Femur (tissue), 1 donor: ENCODE measurements at regions not wholly inside any gene's neighbourhood (a gene's known extent, or its start where the extent isn't known, plus 50 kb on each side); places are given as distances from the start of the nearest gene placed in this dataset.
"Not testable (repeated sequence)": the region's sequence is repeated elsewhere in the genome, so short reads cannot be mapped to it uniquely, and the experiment has no call there.

Experiments
- DNase-seq: peaks from one replicate; pipeline ENCODE4 v3.0.0-alpha.2; 2017

DNA sequence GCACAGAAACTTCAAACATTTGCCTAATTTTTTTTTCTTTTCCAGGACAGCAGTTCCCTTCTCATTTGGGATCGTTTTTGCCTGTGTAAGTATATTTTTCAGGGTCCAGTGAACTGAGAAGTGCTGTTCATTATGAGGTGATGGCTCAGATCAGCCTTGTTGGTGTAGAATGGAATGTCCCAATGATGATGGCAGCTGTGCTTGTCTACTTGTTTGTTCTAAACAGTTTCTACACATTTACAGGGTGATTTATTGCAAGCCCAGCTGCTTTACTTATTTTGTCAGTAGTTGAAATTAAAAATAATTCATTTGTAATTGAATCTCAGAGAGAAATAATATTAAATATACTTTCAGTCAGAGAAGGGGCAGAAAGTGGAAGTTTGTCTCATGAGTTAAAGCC lies 337.6 kb upstream of the SEMA6A start:
- no peak for DNase-seq

DNA sequence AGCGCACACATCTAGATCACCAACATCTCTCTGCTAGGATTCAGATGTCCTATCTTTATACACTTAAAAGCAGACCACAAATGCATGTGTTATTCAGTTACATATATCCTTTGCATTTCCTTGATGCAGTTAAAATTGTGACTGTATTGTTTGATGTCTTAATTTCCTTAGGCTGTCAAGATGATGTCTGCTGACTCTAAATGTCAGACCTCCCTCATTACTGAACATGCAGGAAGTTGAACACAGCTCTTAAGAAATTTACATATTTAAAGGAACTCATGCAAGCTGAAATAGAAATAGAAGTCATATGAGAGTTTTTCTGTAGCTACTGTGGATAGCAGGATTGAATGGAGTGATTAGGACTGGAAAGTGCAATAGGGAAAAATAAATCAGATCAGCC lies 336.5 kb upstream of the SEMA6A start:
- DNase-seq: no peak

DNA sequence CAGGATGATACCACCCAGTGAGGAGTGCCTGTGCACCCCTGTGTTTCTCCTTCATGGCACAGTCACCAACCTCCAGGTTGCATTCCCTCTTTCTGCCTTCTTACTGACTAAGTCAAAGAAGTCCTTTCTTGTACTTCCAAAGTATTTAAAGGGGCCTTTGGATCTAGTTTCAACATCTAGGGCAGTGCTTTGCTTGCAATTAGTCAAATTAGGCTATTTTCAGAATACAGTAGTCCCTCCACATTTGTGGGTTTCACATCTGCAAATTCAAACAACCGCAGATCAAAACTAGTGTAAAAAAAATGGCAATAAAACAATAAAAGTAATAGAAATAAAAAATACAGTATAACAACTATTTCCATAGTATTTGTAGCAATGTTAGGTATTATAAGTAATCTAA lies 333.9 kb upstream of the SEMA6A start:
- no peak for DNase-seq

DNA sequence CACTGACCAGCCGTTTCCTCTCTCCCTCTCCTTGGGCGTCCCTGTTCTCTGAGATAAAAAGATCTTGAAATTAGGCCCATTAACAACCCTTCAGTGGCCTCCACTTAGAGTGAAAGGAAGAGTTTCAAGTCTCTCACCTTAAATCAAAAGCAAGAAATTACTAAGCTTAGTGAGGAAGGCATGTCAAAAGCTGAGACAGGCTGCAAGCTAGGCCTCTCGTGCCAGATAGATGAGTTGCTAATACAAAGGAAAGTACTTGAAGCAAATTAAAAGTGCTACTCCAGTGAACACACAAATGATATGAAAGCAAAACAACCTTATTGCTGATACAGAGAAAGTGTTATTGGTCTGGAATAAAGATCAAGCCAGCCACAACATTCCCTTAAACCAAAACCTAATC lies 331.3 kb upstream of the SEMA6A start:
- DNase-seq: no peak

DNA sequence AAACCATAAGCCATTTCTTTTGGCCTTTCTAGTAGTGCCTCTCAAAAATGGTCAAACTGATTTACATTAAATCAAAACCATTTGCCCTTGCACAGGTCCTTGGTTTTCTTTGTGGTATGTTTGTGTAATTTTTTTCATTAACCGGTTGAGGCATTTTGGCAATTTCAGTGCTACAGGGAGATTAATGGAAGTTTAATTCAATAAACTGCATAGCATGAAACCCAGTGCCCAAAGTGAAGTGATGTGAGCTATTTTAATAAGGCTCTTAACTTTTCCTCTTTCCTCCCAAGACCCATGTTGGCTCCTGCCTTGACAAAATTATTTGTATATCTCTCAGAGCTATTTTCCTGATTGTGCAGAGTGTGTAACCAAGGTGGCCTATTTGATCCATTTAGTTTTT lies 326.2 kb upstream of the SEMA6A start:
- no peak for DNase-seq

DNA sequence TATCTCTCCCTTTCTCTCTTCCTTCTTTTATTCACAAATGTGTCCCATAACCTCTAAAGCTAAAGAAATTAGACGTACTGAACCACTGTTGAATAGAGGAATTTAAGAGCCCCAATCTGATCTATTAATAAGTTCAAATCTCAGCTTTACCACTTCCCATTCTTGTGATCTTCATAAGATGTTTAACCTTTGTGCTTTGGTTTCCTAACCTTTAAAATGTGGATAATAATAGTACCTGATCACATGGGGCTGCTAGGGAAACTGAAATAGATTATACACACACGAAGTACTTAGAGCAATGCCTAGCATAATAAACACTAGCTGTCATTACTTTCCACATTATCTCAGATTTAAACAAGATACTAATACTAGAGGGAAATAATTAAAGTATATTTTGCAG lies 324.3 kb upstream of the SEMA6A start:
- no peak for DNase-seq

DNA sequence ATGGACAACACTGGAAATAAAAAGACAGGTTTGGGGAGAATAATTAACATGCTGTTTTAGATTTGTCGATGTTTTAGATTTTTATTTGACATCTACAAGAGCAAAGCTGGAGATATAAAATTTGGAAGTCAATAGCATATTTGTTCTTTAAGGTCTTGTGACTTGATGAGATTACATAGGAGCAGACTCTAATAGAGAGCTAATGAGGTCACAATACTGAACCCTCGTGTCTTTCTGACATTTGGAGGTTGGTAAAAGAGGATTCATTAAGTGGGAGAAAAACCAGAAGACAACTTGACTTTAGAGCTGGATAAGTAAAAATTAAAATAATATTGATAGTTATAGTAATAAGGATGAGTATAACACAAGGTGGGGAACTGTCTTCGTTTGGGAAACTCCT lies 322.7 kb upstream of the SEMA6A start:
- no peak for DNase-seq

DNA sequence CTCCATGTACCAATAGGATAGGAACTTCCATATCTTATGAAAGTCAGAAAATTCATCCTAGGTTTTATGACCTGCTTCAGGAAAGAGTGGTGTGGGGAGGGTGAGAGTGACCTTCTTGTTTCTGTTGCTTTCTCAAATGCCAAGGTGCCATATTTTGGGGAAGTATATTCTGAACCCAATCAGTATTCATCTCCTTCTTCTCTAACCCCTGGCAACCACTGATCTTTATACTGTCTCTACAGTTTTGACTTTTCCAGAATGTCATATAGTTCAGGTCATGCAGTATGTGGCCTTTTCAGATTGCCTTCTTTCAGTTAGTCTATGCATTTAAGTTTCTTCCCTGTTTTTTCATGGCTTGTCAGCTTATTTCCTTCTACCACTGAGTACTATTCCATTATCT lies 321.4 kb upstream of the SEMA6A start:
- no peak for DNase-seq

DNA sequence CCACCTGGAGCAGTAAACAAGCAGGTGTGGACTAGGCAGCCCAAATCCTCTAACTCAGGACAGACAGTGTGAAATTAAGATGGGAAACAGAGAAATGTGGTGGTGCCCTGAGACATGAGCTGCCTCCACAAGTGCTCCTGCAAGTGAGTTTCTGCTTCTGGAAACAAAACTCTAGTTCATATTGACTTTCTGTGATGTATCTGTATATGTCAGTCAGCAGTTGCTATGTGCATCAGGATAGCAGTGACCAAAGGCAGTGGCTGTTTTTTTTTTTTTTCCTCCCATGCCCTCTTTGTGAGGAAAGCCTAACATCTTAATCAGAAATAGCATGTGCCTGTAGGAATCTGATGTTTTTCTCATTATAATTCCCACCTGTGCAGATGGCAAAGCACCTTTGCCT lies 318.4 kb upstream of the SEMA6A start:
- DNase-seq: no peak

DNA sequence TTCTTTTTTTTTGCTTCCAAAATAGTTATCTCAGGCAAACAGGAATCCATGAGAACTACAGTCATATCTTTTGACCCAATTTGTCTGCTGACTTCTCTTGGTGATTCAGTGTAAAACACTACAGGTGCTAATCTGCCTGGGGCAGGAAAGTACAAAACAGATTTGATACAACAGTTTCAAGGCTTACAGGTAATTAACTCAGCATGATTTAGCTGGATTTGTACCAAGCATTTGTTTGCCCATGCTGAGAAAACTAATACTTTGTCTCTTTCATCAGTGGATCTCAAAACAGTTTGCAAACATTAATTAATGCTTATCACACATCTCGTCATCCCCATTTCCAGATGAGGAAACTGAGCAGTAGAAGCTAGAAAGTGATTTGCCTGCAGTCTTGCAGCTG lies 312.5 kb upstream of the SEMA6A start:
- no peak for DNase-seq

DNA sequence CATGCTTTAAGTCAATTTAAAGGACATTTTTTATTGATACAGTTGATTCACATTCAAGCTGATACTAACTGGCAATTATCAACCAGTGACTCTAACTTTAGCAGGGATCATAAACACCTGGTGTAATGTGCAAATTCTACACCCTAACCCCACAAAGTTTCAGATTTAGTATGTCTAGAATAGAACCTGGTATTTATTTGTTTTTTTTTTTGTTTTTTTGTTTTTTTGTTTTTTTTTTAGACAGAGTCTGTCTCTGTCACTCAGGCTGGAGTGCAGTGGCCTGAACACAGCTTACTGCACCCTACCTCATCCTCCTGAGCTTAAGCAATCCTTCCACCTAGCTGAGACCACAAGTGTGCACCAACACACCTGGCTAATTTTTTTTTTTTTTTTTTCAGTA lies 311.2 kb upstream of the SEMA6A start:
- no peak for DNase-seq

DNA sequence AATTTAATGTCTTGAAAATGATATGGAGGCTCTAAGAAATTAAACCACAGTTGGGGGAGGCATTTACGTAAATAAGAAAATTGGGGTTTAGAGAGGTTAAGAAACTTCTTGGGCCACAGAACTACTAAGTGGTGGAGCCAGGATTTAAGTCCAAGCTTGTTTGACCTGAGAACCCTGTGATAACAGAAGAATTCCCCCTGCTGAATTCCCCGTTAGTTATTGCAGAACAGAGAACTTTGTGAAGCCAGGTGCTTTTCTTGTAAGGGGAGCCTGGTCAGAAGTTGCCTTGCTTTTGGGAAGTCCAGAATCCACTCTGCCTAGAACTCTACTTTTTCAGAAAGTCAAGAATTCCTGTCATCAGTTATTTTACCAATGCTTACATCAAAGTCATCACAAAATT lies 309.3 kb upstream of the SEMA6A start:
- DNase-seq: no peak

DNA sequence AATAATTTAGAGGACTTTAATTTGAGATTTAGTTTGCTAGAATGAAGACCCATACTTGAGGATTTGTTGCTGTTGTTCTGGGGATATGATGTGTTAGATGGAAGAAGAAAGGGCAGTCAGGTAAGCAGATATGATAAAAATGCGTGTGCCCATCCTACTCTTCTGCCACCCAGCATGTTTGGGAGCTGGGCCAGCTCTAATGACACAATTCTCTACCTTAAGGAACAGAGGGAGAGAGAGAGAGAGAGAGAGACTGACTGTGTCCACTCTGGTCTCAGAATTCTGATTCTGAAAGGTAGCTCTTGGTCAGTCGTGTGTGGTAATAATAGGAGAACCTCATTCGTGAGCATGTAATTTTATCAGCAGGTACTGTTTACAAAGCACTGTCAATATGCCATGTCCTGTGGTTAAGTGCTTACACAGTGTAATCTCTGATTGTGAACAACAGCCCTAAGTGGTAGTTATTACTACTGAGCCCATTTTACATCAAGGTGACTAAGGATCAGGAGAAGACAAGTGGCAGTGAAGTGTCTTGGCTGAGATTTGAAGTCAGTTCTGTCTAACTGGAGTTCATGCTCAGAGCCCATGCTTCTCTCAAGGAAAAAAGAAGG lies 307.4 kb upstream of the SEMA6A start:
- no peak for DNase-seq

DNA sequence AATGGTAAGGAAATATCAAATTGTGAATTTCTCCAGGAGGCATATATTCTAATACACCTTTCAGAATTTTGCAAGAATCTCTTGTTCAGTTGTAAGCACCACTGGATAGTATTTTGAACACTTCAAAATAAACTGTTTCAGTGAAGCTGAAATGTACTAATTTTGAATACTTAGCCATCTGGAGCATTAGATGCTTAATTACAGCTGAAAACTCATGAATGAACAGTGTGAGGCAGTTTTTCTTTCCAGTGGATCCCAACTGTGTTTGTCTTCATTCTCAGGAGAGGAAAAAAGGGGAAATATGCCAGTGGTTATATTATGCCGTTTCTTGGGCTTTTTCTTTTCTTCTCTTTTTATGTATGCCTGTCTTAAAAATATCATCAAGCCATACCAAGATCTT lies 306.0 kb upstream of the SEMA6A start:
- no peak for DNase-seq

DNA sequence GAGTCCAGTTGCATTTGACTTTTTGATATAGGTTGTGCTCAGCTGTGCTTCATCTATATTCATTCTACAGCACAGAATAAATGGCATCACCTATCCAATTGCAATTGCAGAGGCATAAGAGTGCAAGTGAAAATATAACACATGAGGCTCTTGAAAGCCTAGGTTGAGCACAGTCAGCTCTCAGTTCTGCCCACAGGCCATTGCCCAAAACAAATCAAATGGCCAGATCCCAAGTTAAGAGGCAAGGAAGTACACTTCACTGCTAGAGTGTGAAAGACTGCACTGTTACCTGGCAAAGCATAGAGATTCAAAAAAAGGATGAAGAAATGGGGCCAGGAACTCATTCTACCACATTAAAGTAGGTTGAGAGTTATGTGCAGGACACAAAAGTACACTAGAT lies 305.5 kb upstream of the SEMA6A start:
- DNase-seq: no peak

DNA sequence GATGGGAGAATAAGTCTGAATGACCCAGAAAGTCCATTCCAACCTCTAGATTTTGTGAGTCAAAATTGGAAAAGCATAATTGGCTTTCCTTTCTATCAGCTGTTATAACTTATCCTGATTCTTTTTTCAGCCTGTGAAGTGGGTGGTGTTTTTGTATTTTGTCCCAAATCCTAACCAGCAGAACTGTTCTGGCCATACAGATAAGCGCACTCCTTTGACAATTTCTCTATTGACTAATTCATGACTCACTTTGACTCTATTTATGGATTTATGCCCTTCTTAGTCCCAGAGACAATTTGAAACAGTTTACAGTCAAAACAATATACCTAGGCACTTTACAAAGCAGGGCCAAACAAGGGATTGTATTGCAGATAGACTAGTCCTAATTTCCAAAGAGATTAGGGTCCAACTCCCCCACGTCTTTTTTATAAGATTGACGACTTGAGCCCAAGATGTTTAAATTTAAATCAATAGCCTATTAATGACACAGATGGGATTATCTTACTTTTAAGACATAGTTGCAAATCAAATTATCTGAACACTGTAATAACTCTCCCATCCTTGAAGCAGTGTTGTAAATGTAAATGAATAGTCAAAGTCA lies 301.7 kb upstream of the SEMA6A start:
- no peak for DNase-seq

DNA sequence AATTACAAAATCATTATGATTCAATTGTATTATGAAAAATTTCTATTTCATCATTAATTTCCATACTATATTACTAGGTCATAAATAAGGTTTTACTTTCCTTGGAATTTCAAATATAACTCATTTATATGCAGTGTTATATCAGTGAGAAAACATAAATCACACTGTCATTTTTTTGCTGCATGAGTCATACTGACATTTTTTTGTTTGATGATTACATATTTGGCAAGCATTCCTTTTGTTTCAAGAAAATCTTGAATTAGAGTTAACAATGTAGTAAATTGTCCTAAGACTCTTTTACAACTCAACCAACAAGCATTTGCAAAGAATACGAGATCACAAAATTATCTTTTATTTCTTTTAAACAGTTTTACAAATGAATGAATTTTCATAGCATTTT lies 298.4 kb upstream of the SEMA6A start:
- DNase-seq: no peak

DNA sequence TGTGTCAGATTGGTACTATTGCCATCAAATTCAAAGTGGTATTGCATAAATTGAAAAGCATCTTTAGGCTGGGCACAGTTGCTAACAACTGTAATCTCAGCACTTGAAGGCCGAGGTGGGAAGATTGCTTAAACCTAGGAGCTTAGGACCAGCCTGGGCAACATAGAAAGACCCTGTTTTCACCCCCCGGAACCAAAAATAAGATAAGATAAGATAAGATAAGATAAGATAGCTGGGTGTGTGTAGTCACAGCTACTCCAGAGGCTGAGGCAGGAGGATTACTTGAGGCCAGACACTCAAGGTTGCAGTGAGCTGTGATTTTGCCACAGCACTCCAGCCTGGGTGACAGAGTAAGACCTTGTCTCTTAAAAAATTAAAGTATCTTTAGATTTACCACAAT lies 297.9 kb upstream of the SEMA6A start:
- DNase-seq: no peak

DNA sequence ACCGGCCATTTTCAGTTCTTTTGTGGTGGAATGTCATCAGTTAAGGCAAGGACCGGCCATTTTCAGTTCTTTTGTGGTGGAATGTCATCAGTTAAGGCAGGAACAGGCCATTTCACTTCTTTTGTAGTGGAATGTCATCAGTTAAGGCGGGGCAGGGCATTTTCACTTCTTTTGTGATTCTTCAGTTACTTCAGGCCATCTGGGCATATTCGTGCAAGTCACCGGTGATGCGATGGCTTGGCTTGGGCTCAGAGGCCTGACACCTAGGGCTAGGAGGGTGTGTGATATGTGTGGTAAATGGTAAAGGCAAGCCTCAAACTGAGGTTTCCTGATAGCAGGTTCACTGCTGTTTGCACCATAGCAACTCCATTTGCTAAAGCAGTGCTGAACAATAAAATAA lies 293.2 kb upstream of the SEMA6A start:
- not testable (repeated sequence) for DNase-seq

DNA sequence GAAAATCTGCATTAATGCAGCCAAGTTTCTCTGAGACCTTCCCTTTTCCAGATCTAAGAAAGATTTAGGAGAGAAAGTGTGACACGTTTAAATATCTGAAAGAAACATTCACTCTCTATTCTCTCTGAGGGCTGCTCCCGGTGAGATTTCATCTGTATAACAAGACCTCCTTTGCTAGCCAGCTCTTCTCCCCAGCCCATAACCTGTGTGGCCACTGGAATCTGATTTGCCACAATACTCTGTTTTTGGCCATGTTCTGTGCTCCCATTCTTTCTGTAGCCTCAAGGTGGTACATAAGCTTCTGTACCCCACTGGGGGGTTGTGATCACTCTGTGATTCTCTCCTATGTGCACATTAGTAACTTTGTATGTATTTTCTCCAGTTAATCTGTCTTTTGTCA lies 291.0 kb upstream of the SEMA6A start:
- DNase-seq: no peak

DNA sequence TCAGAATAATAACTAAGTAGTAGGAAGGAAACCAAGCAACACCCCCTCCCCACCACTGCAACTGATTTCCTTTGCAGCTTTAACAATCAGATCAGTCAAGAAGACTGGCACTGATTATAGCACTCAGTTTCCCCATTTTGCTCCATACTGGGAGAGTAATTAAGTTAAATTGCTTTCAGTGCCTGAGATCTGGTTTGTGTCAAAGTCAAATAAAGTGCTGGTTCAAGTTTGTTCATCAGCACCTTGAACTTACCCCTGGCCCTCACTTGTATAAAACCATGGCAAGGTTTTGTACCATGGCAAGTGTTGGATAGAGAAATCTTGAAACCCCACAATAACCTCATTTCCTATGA lies 290.2 kb upstream of the SEMA6A start:
- DNase-seq: no peak

DNA sequence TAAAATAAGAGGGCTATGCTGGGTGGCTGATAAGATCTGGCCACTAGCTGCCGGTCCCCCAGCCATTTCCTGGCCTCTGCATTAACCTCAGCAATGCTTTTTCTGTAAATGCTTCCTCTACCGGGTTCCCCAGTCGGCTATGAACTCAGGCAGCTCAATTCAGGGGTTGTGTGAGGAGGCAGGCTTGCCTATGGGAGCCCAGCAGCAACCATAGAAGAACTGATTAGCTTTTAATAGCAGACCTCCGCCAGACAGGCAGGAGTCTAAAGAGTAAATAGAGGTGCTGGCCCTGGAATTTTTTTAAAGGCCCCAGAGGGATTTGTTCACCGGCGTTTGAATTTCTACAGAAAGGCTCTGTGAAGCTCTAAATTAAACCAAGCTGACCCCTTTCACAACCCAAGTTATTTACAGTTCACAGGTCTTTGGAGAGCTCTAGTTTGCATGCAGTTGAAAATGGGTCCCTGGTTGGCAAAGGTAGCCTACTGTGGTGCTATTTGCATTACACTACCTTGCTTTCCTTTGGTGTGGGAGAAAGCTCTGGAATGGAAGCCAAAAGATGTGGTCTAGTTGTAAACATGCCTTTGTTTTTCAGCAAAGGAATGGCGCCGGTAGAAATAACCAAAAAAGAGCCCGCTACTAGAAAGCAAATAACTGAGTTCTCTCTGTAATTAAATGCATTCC lies 289.7 kb upstream of the SEMA6A start:
- DNase-seq: peak; percentile 18

DNA sequence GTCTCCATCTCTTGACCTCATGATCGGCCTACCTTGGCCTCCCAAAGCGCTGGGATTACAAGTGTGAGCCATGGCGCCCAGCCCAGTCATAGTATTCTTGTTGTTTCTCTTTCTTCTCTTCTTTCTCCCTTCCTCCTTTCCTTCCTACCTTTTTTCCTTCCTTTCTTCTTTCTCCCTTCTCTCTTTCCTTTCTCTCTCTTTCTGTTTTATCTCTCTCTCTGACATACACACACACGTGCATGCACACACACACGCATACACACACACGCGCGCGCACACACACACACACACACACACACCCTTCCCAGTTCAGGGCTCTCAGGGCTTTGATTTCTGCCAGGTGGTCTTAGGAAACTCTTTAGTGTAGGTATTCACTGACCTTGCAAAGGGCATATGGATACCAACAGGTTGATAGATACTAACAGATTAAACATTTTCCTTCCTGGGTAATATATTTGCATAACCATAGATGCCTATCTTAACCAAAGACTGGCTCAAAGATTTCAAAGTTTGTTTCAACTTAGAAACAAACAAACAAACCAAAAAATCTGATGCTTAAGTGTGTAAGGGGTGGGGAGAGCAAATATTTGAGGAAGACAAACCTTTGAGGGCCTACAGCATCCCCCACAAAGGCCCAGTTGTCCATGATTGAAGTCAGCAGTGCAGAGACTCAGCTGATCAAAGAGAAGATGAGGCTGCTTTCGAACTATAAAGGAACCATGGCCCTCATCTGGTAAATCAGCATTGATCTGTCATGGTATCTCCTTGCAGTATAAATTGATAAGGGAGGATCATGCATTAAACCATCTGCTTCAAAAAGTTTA lies 288.2 kb upstream of the SEMA6A start:
- no peak for DNase-seq

DNA sequence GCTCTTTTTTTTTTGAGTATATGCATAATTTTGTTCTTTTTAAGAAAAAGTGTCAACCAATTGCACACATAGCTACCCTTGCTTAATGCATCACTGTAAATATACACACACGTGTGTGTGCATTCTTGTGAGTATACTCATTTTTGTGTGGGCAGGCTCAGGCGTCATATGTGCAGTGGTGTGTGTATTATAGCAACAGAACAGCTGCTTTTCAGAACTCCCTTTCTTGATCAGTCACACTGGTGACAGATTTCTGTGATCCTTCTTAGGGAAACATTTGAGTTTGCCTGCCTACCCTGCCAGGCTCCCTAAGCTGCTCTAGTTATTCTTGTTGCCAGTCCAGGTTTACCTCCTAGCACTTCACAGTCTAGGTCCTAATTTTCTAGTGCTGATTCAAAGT lies 287.0 kb upstream of the SEMA6A start:
- no peak for DNase-seq
